ENCODE measurements at regions not wholly inside any gene's neighbourhood (a gene's known extent, or its start where the extent isn't known, plus 50 kb on each side); places are given as distances from the start of the nearest gene placed in this dataset.

- TF ChIP-seq ELF4 (IDR thresholded peaks at IDR 0.05): no peak
- TF ChIP-seq FOXA1 (IDR thresholded peaks at IDR 0.05): no peak
- no peak for TF ChIP-seq NFRKB (IDR thresholded peaks at IDR 0.05)
- no peak for TF ChIP-seq FOXK2 (IDR thresholded peaks at IDR 0.05)
These were observed 179.0 kb downstream of the SNX10 start for GRCh38 chr7:26470691-26471090.

All from HEK293T (cell line).